ENCODE measurements at regions not wholly inside any gene's neighbourhood (a gene's known extent, or its start where the extent isn't known, plus 50 kb on each side); places are given as distances from the start of the nearest gene placed in this dataset.
A peak's percentile ranks its signal among the peaks of the same experiment; 100 is the strongest.
"Not testable (repeated sequence)": the region's sequence is repeated elsewhere in the genome, so short reads cannot be mapped to it uniquely, and the experiment has no call there.

DNA sequence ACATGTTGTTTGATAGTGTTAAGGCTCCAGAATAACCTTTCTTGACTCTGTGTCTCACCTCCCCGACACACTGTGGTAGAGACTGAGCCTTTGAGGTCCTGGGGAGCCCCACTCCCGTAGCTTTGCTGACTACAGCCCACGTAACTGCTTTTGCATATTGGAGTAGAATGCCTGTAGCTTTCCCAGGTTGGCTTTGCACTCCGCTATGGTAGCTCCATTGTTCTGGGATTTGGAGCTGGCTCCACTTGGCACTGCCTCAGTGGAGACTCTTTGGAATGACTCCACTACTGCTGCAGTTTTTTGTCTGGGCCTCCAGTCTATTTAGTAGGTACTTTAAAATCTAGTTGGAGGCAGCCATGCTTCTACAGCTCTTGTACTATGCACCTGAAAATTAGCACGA is 56.2 kb upstream of the ANXA1 start:
- peaks cover 0 to 2% of the 10 kb centered on the region in 2 donors for H3K27me3 ChIP-seq (ENCODE audit: control insufficient read depth in 1 of 2, insufficient read depth in 2 of 2, low read length in 2 of 2)
- H3K4me1 ChIP-seq (ENCODE audit: control insufficient read depth, insufficient read depth, low read length): no peaks in the 10 kb centered on the region
- H3K9me3 ChIP-seq (ENCODE audit: control insufficient read depth in 2 of 2, low read length in 2 of 2): no peaks in the 10 kb centered on the region
- H3K4me3 ChIP-seq (ENCODE audit: low read length in 2 of 2): no peak overlapping the region
- H3K36me3 ChIP-seq (ENCODE audit: control insufficient read depth in 2 of 2, insufficient read depth in 2 of 2, low read length in 2 of 2): no peaks in the 10 kb centered on the region
- no peak overlapping the region for H3K9ac ChIP-seq (ENCODE audit: low read length in 2 of 2)
- no peak overlapping the region for H3K27ac ChIP-seq (ENCODE audit: low read length)

- Histone ChIP-seq H3K4me3 (ENCODE audit: low read length in 2 of 2) (peak overlapping the region; percentile 13 to 35), H3K4me1 (ENCODE audit: control insufficient read depth, insufficient read depth, low read length) (no peaks in the 10 kb centered on the region), H3K27me3 (ENCODE audit: control insufficient read depth in 1 of 2, insufficient read depth in 2 of 2, low read length in 2 of 2) (no peaks in the 10 kb centered on the region), H3K9ac (ENCODE audit: low read length in 2 of 2) (no peak overlapping the region), H3K27ac (ENCODE audit: low read length) (no peak overlapping the region), H3K36me3 (ENCODE audit: control insufficient read depth in 2 of 2, insufficient read depth in 2 of 2, low read length in 2 of 2) (no peaks in the 10 kb centered on the region), H3K9me3 (ENCODE audit: control insufficient read depth in 2 of 2, low read length in 2 of 2) (no peaks in the 10 kb centered on the region)
Observed at GRCh38 chr9:73093740-73094379, 57.8 kb upstream of the ANXA1 start.

- H3K9ac ChIP-seq (ENCODE audit: low read length in 2 of 2): no peak overlapping the region
Observed at GRCh38 chr9:73093016-73093739, 58.5 kb upstream of the ANXA1 start.

GRCh38 chr9:73091909-73092308 is 59.8 kb upstream of the ANXA1 start:
- Histone ChIP-seq H3K27me3 (ENCODE audit: control insufficient read depth in 1 of 2, insufficient read depth in 2 of 2, low read length in 2 of 2) (no peaks in the 10 kb centered on the region), H3K27ac (ENCODE audit: low read length) (no peak overlapping the region), H3K36me3 (ENCODE audit: control insufficient read depth in 2 of 2, insufficient read depth in 2 of 2, low read length in 2 of 2) (no peaks in the 10 kb centered on the region), H3K4me1 (ENCODE audit: control insufficient read depth, insufficient read depth, low read length) (no peaks in the 10 kb centered on the region), H3K9me3 (ENCODE audit: control insufficient read depth in 2 of 2, low read length in 2 of 2) (no peaks in the 10 kb centered on the region), H3K4me3 (ENCODE audit: low read length in 2 of 2) (no peak overlapping the region), H3K9ac (ENCODE audit: low read length in 2 of 2) (no peak overlapping the region)

More at GRCh38 chr9:73093016-73093739, 58.5 kb upstream of the ANXA1 start:
- no peaks in the 10 kb centered on the region for H3K9me3 ChIP-seq (ENCODE audit: control insufficient read depth in 2 of 2, low read length in 2 of 2)
- no peaks in the 10 kb centered on the region for H3K4me1 ChIP-seq (ENCODE audit: control insufficient read depth, insufficient read depth, low read length)
- H3K27ac ChIP-seq (ENCODE audit: low read length): no peak overlapping the region
- H3K4me3 ChIP-seq (ENCODE audit: low read length in 2 of 2): no peak overlapping the region
- H3K36me3 ChIP-seq (ENCODE audit: control insufficient read depth in 2 of 2, insufficient read depth in 2 of 2, low read length in 2 of 2): no peaks in the 10 kb centered on the region
- no peaks in the 10 kb centered on the region for H3K27me3 ChIP-seq (ENCODE audit: control insufficient read depth in 1 of 2, insufficient read depth in 2 of 2, low read length in 2 of 2)

DNA sequence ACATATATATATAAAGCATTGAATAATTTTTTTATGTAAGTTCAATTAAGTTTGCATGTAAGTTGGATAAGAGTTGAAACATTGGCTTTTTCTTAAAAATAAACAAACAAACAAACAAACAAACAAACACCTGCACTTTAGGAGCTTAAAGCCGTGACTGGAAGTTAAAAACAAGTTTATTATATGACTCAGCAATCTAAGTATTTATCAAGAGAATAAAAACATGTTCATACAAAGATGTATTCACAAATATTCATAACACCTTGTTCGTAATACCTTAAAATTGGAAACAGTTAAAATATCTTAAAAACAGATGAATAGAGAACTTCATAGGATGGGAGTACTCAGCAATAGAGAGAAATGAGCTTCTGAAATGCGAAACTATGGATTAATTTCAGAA is 61.5 kb upstream of the ANXA1 start:
- H3K27me3 ChIP-seq (ENCODE audit: control insufficient read depth in 1 of 2, insufficient read depth in 2 of 2, low read length in 2 of 2): no peaks in the 10 kb centered on the region
- no peaks in the 10 kb centered on the region for H3K9me3 ChIP-seq (ENCODE audit: control insufficient read depth in 2 of 2, low read length in 2 of 2)
- no peak overlapping the region for H3K27ac ChIP-seq (ENCODE audit: low read length)
- no peaks in the 10 kb centered on the region for H3K36me3 ChIP-seq (ENCODE audit: control insufficient read depth in 2 of 2, insufficient read depth in 2 of 2, low read length in 2 of 2)
- H3K4me3 ChIP-seq (ENCODE audit: low read length in 2 of 2): no peak overlapping the region
- no peak overlapping the region for H3K9ac ChIP-seq (ENCODE audit: low read length in 2 of 2)
- no peaks in the 10 kb centered on the region for H3K4me1 ChIP-seq (ENCODE audit: control insufficient read depth, insufficient read depth, low read length)

GRCh38 chr9:73089304-73089985 is 62.2 kb upstream of the ANXA1 start:
- no peaks in the 10 kb centered on the region for H3K9me3 ChIP-seq (ENCODE audit: control insufficient read depth in 2 of 2, low read length in 2 of 2)

GRCh38 chr9:73087876-73088275 is 63.8 kb upstream of the ANXA1 start:
- not testable (repeated sequence) for H3K36me3 ChIP-seq (ENCODE audit: control insufficient read depth in 2 of 2, insufficient read depth in 2 of 2, low read length in 2 of 2); H3K27me3 ChIP-seq (ENCODE audit: control insufficient read depth in 1 of 2, insufficient read depth in 2 of 2, low read length in 2 of 2); H3K9ac ChIP-seq (ENCODE audit: low read length in 2 of 2); H3K9me3 ChIP-seq (ENCODE audit: control insufficient read depth in 2 of 2, low read length in 2 of 2); H3K4me3 ChIP-seq (ENCODE audit: low read length in 2 of 2); H3K4me1 ChIP-seq (ENCODE audit: control insufficient read depth, insufficient read depth, low read length); H3K27ac ChIP-seq (ENCODE audit: low read length)

More at GRCh38 chr9:73089304-73089985, 62.2 kb upstream of the ANXA1 start:
- Histone ChIP-seq H3K36me3 (ENCODE audit: control insufficient read depth in 2 of 2, insufficient read depth in 2 of 2, low read length in 2 of 2) (no peaks in the 10 kb centered on the region), H3K4me3 (ENCODE audit: low read length in 2 of 2) (no peak overlapping the region), H3K27ac (ENCODE audit: low read length) (no peak overlapping the region), H3K9ac (ENCODE audit: low read length in 2 of 2) (no peak overlapping the region), H3K4me1 (ENCODE audit: control insufficient read depth, insufficient read depth, low read length) (no peaks in the 10 kb centered on the region), H3K27me3 (ENCODE audit: control insufficient read depth in 1 of 2, insufficient read depth in 2 of 2, low read length in 2 of 2) (no peaks in the 10 kb centered on the region)

DNA sequence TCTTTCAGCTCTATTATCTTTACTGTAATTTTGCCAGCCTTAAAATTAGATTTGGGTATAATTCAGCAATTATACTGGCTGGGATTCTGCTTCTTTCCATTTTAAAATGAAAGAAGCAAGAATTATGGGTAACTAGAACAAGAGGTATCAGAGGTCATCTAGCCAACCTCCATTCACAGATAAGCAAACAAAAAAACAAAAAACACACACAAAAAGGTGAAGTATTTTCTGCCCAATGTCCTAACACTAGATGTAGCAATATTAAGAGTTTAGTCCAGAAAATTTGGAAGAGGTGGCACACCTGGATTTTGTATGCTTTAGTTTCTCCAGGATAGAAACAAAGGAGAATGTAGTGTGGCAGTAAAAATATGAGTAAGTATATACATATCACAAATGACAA is 68.1 kb upstream of the ANXA1 start:
- Histone ChIP-seq H3K9me3 (ENCODE audit: control insufficient read depth in 2 of 2, low read length in 2 of 2) (no peaks in the 10 kb centered on the region), H3K27ac (ENCODE audit: low read length) (no peak overlapping the region), H3K9ac (ENCODE audit: low read length in 2 of 2) (no peak overlapping the region), H3K4me1 (ENCODE audit: control insufficient read depth, insufficient read depth, low read length) (no peaks in the 10 kb centered on the region), H3K36me3 (ENCODE audit: control insufficient read depth in 2 of 2, insufficient read depth in 2 of 2, low read length in 2 of 2) (no peaks in the 10 kb centered on the region), H3K4me3 (ENCODE audit: low read length in 2 of 2) (no peak overlapping the region), H3K27me3 (ENCODE audit: control insufficient read depth in 1 of 2, insufficient read depth in 2 of 2, low read length in 2 of 2) (no peaks in the 10 kb centered on the region)

GRCh38 chr9:73081979-73082657 is 69.5 kb upstream of the ANXA1 start:
- Histone ChIP-seq H3K4me1 (ENCODE audit: control insufficient read depth, insufficient read depth, low read length) (no peaks in the 10 kb centered on the region), H3K9ac (ENCODE audit: low read length in 2 of 2) (no peak overlapping the region), H3K9me3 (ENCODE audit: control insufficient read depth in 2 of 2, low read length in 2 of 2) (no peaks in the 10 kb centered on the region), H3K4me3 (ENCODE audit: low read length in 2 of 2) (no peak overlapping the region), H3K27me3 (ENCODE audit: control insufficient read depth in 1 of 2, insufficient read depth in 2 of 2, low read length in 2 of 2) (no peaks in the 10 kb centered on the region), H3K27ac (ENCODE audit: low read length) (no peak overlapping the region), H3K36me3 (ENCODE audit: control insufficient read depth in 2 of 2, insufficient read depth in 2 of 2, low read length in 2 of 2) (no peaks in the 10 kb centered on the region)

- no peaks in the 10 kb centered on the region for H3K27me3 ChIP-seq (ENCODE audit: control insufficient read depth in 1 of 2, insufficient read depth in 2 of 2, low read length in 2 of 2)
- no peaks in the 10 kb centered on the region for H3K9me3 ChIP-seq (ENCODE audit: control insufficient read depth in 2 of 2, low read length in 2 of 2)
- H3K4me1 ChIP-seq (ENCODE audit: control insufficient read depth, insufficient read depth, low read length): no peaks in the 10 kb centered on the region
- no peaks in the 10 kb centered on the region for H3K36me3 ChIP-seq (ENCODE audit: control insufficient read depth in 2 of 2, insufficient read depth in 2 of 2, low read length in 2 of 2)
- H3K4me3 ChIP-seq (ENCODE audit: low read length in 2 of 2): no peak overlapping the region
- H3K27ac ChIP-seq (ENCODE audit: low read length): no peak overlapping the region
- no peak overlapping the region for H3K9ac ChIP-seq (ENCODE audit: low read length in 2 of 2)
Observed at GRCh38 chr9:73080110-73080694, 71.5 kb upstream of the ANXA1 start.
